ENCODE measurements at regions not wholly inside any gene's neighbourhood (a gene's known extent, or its start where the extent isn't known, plus 50 kb on each side); places are given as distances from the start of the nearest gene placed in this dataset.

GRCh38 chr5:135250671-135251070 is 148.4 kb downstream of the MACROH2A1 start:
- TF ChIP-seq CTCF (conservative IDR thresholded peaks at IDR 0.05 in 1 of 2, IDR thresholded peaks at IDR 0.05 in 1 of 2; ENCODE audit: extremely low read depth in 1 of 2, insufficient read depth in 1 of 2, low read depth in 1 of 2, low read length in 2 of 2) (no peak), EZH2 (IDR thresholded peaks at IDR 0.05; ENCODE audit: borderline replicate concordance, low read length) (no peak)
